K562 (cell line): ENCODE measurements at regions not wholly inside any gene's neighbourhood (a gene's known extent, or its start where the extent isn't known, plus 50 kb on each side); places are given as distances from the start of the nearest gene placed in this dataset.

Source experiments
- ATAC-seq: fragments of 200-7000 bp; cut with Tn5 transposase; 3 replicates; pipeline ENCODE4 v1.9.1; 2020; ENCODE audit warnings: moderate library complexity
- BruUV-seq: library from RNA; stranded (reverse); fragments of 400-500 nt; replicated peaks from 2 replicates; lab custom pipeline; 2021; lab: Mats Ljungman, UMichigan
- CTCF ChIA-PET: fragments of 300-600 bp; formaldehyde crosslinking; extraction: SDS; loops from one replicate; lab custom pipeline; 2021; ENCODE audit warnings: low intra/inter-chr PET ratio; lab: Yijun Ruan, JAX
- POLR2A ChIA-PET: fragments of 300-600, 350-650 bp; sonication (Branson Sonifier 250); formaldehyde crosslinking; extraction: SDS; loops from one replicate; lab custom pipeline; 2021; ENCODE audit warnings: antibody characterized with exemption, inconsistent platforms; lab: Yijun Ruan, JAX
- DNase-seq, 4 experiments: peaks; one replicate each; pipeline versions ENCODE4 v3.0.0 to v3.0.0-alpha.2; 2011 to 2018; ENCODE audit warnings: low spot score in 3 of 4, mixed read lengths in 3 of 4; ENCODE audit errors: extremely low read depth in 1 of 4
- FAIRE-seq: peaks from 2 replicates; lab custom pipeline; 2011; peaks lifted over from hg19 to GRCh38; lab: Jason Lieb, UNC
- H2AFZ ChIP-seq: 2 replicates; pipeline ENCODE4 v1.6.0; 2011; ENCODE audit warnings: low read depth, low read length, control low read depth, inconsistent platforms
- H3K27ac ChIP-seq: fragments of 200-600 bp; 3 replicates; pipeline ENCODE4 v1.8.0; 2011; ENCODE audit warnings: low read depth, mild to moderate bottlenecking, control low read depth, inconsistent platforms, low read length, moderate library complexity, mixed read lengths; ENCODE audit errors: extremely low read depth
- H3K27me3 ChIP-seq, 2 experiments: fragments of 300-600 bp in 1 of 2; 2 replicates in 1 of 2; 3 replicates in 1 of 2; pipeline versions ENCODE4 v1.6.0 to v1.8.0; 2011; ENCODE audit warnings: inconsistent platforms in 2 of 2, low read length in 2 of 2, mild to moderate bottlenecking in 1 of 2, mixed read lengths in 1 of 2, moderate library complexity in 1 of 2; ENCODE audit not compliant: control insufficient read depth in 2 of 2, insufficient read depth in 2 of 2
- H3K36me3 ChIP-seq: fragments of 300-600 bp; 3 replicates; pipeline ENCODE4 v1.8.0; 2011; ENCODE audit warnings: mild to moderate bottlenecking, low read length, inconsistent platforms; ENCODE audit not compliant: control insufficient read depth, insufficient read depth
- H3K4me1 ChIP-seq, 2 experiments: fragments of 200-600 bp in 1 of 2; replicated peaks in 1 of 2; 2 replicates in 1 of 2; 3 replicates in 1 of 2; pipeline versions ENCODE4 v1.5.1 to v1.8.0; 2011; ENCODE audit warnings: inconsistent platforms in 2 of 2, low read length in 2 of 2, mild to moderate bottlenecking in 1 of 2, mixed read lengths in 1 of 2, moderate library complexity in 1 of 2; ENCODE audit not compliant: control insufficient read depth in 2 of 2, insufficient read depth in 2 of 2
- H3K4me2 ChIP-seq: 2 replicates; pipeline ENCODE4 v1.6.1; 2011; ENCODE audit warnings: low read length, control low read depth, inconsistent platforms, mixed read lengths; ENCODE audit not compliant: insufficient read depth
- H3K4me3 ChIP-seq: fragments of 200-600 bp; sonication (generic), shearing (Covaris generic); 2 replicates; pipeline ENCODE4 v1.5.1; 2016; ENCODE audit warnings: control low read depth, inconsistent platforms
- H3K79me2 ChIP-seq: fragments of 200-600 bp; 3 replicates; pipeline ENCODE4 v1.8.0; 2011; ENCODE audit warnings: low read length, inconsistent platforms; ENCODE audit not compliant: control insufficient read depth, insufficient read depth
- H3K9ac ChIP-seq, 2 experiments: 2 replicates each; pipeline versions ENCODE4 v1.6.0 to v1.6.1; 2011; ENCODE audit warnings: low read depth in 2 of 2, low read length in 2 of 2, control low read depth in 1 of 2, inconsistent platforms in 1 of 2, mild to moderate bottlenecking in 1 of 2, mixed read lengths in 1 of 2; ENCODE audit not compliant: insufficient read depth in 1 of 2
- H3K9me1 ChIP-seq: one replicate; pipeline ENCODE4 v1.6.0; 2011; ENCODE audit warnings: inconsistent platforms, mild to moderate bottlenecking, low read length, moderate library complexity; ENCODE audit not compliant: control insufficient read depth, insufficient read depth
- H3K9me3 ChIP-seq: replicated peaks from 2 replicates; pipeline ENCODE4 v1.5.1; 2011; ENCODE audit warnings: low read depth, low read length, inconsistent platforms; ENCODE audit not compliant: control insufficient read depth, insufficient read depth
- H4K20me1 ChIP-seq: replicated peaks from 2 replicates; pipeline ENCODE4 v1.6.1; 2011; ENCODE audit warnings: low read length, inconsistent platforms, mixed read lengths; ENCODE audit not compliant: control insufficient read depth, insufficient read depth
- CXXC5 ChIP-seq: fragments of 250-450 bp; sonication (Bioruptor Pico); IDR thresholded peaks from 2 replicates; pipeline ENCODE4 v1.8.0; 2022; ENCODE audit warnings: inconsistent platforms, mild to moderate bottlenecking, moderate library complexity
- DDX20 ChIP-seq: fragments of 450-650 bp; IDR thresholded peaks from 2 replicates; pipeline ENCODE4 v1.6.1; 2016; ENCODE audit warnings: missing genetic modification characterization, low read depth, mild to moderate bottlenecking, missing compliant biosample characterization, moderate library complexity
- EP400 ChIP-seq: fragments of 450-650 bp; IDR thresholded peaks from 2 replicates; pipeline ENCODE4 v1.6.1; 2017; ENCODE audit warnings: antibody characterized with exemption, mild to moderate bottlenecking, moderate library complexity
- HMGN3 ChIP-seq: IDR thresholded peaks from 2 replicates; pipeline ENCODE4 v1.6.1; 2011; ENCODE audit warnings: borderline replicate concordance, low read depth, mild to moderate bottlenecking, mixed read lengths, low read length; ENCODE audit not compliant: insufficient read length; ENCODE audit errors: extremely low read depth
- HNRNPL ChIP-seq: fragments of 200-400 bp; formaldehyde crosslinking; IDR thresholded peaks from 2 replicates; pipeline ENCODE4 v1.6.1; 2017; ENCODE audit warnings: low read depth, mild to moderate bottlenecking, low read length
- IRF2 ChIP-seq: sonication (generic); formaldehyde crosslinking; IDR thresholded peaks from 2 replicates; pipeline ENCODE4 v1.8.1; 2022; ENCODE audit warnings: mild to moderate bottlenecking, missing genetic modification reagents
- MTA2 ChIP-seq: fragments of 450-650 bp; IDR thresholded peaks from 2 replicates; pipeline ENCODE4 v1.6.1; 2016; ENCODE audit warnings: low read depth
- POLR2H ChIP-seq: IDR thresholded peaks from 2 replicates; pipeline ENCODE4 v1.6.1; 2016; ENCODE audit warnings: missing genetic modification characterization, low read depth, mild to moderate bottlenecking, control low read depth, missing compliant biosample characterization, moderate library complexity
- RBM22 ChIP-seq: fragments of 200-400 bp; formaldehyde crosslinking; IDR thresholded peaks from 2 replicates; pipeline ENCODE4 v1.6.1; 2018; ENCODE audit warnings: low read length, low read depth; ENCODE audit not compliant: poor library complexity, severe bottlenecking
- TGIF2 ChIP-seq: sonication (generic); formaldehyde crosslinking; IDR thresholded peaks from 2 replicates; pipeline ENCODE4 v1.8.1; 2022; ENCODE audit warnings: mild to moderate bottlenecking, missing genetic modification reagents, moderate library complexity
- ZNF134 ChIP-seq: fragments of 250-450 bp; sonication (Bioruptor Pico); conservative IDR thresholded peaks from 2 replicates; pipeline ENCODE4 v1.4.0; 2020
- ZNF274 ChIP-seq: IDR thresholded peaks from 2 replicates; pipeline ENCODE4 v1.6.1; 2011; ENCODE audit warnings: low read depth, mild to moderate bottlenecking, low read length, moderate library complexity, borderline replicate concordance
- ZNF324 ChIP-seq: fragments of 250-450 bp; sonication (Bioruptor Pico); IDR thresholded peaks from 2 replicates; pipeline ENCODE4 v1.4.0; 2020; ENCODE audit warnings: mild to moderate bottlenecking
- ZSCAN32 ChIP-seq: fragments of 450-650 bp; formaldehyde crosslinking; IDR thresholded peaks from 2 replicates; pipeline ENCODE4 v1.4.0; 2020; ENCODE audit warnings: mild to moderate bottlenecking, moderate library complexity
- WGBS: fragments of 100-300 bp; shearing (Covaris generic); methylation state at CpG from one replicate; pipeline ENCODE4 v1.1.6; 2016; ENCODE audit warnings: low coverage, mixed read lengths; ENCODE audit not compliant: insufficient coverage; ENCODE audit errors: missing lambda C conversion rate; 5-methylcytosine and 5-hydroxymethylcytosine counted together
- in situ Hi-C: fragments of 300-500 bp; cut with MboI; formaldehyde crosslinking; loops from 4 replicates; pipeline ENCODE4 v1.15.0; 2018; ENCODE audit warnings: inconsistent platforms, mixed read lengths
- intact Hi-C: fragments of 100-400 bp; cut with micrococcal nuclease; formaldehyde crosslinking; loops from 2 replicates; pipeline ENCODE4 v1.14.2; 2022
- TF ChIP-seq, protein P1 (sequence below): fragments of 450-650 bp; conservative IDR thresholded peaks from 2 replicates; pipeline ENCODE4 v1.6.1; 2016; ENCODE audit warnings: missing genetic modification characterization, low read depth, mild to moderate bottlenecking, control low read depth, missing compliant biosample characterization
- TF ChIP-seq, protein P2 (sequence below): fragments of 250-450 bp; sonication (Bioruptor Pico); IDR thresholded peaks from 2 replicates; pipeline ENCODE4 v1.5.0; 2021
- TF ChIP-seq, protein P3 (sequence below): fragments of 450-650 bp; IDR thresholded peaks from 2 replicates; pipeline ENCODE4 v1.6.1; 2016

DNA sequence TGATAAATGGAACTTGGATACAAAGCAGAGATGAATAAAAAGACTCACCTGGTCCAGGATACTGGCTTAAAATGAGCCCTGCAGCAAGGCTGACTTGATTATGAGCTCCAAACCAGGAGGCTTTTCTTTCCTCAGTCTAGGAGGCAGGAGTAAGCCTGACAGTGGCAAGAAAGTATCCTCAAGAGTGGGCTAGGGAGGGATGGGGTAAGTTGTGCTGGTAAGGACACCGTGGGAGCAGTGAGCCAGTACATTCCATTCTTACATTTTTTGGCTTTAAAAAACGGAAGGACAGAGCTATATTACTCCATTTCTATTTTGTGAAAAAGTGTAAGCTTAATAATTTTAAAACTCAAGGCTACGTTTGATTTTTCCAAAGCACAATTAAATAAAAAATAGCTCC, 187.1 kb upstream of the DDI1 start:
- TF ChIP-seq ZNF134 (CRISPR knock-in tag) (no peak), POLR2H (tag) (no peak), ZSCAN32 (CRISPR knock-in tag) (no peak), CXXC5 (no peak), ZNF274 (no peak), MTA2 (no peak), HMGN3 (no peak), TGIF2 (CRISPR knock-in tag) (no peak), HNRNPL (no peak), EP400 (no peak), RBM22 (no peak), ZNF324 (CRISPR knock-in tag) (no peak), IRF2 (CRISPR knock-in tag) (no peak), DDX20 (tag) (no peak)
- TF ChIP-seq, protein P1, sequence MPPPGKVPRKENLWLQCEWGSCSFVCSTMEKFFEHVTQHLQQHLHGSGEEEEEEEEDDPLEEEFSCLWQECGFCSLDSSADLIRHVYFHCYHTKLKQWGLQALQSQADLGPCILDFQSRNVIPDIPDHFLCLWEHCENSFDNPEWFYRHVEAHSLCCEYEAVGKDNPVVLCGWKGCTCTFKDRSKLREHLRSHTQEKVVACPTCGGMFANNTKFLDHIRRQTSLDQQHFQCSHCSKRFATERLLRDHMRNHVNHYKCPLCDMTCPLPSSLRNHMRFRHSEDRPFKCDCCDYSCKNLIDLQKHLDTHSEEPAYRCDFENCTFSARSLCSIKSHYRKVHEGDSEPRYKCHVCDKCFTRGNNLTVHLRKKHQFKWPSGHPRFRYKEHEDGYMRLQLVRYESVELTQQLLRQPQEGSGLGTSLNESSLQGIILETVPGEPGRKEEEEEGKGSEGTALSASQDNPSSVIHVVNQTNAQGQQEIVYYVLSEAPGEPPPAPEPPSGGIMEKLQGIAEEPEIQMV (tag), result no peak
- TF ChIP-seq, protein P2, sequence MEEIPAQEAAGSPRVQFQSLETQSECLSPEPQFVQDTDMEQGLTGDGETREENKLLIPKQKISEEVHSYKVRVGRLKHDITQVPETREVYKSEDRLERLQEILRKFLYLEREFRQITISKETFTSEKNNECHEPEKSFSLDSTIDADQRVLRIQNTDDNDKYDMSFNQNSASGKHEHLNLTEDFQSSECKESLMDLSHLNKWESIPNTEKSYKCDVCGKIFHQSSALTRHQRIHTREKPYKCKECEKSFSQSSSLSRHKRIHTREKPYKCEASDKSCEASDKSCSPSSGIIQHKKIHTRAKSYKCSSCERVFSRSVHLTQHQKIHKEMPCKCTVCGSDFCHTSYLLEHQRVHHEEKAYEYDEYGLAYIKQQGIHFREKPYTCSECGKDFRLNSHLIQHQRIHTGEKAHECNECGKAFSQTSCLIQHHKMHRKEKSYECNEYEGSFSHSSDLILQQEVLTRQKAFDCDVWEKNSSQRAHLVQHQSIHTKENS (CRISPR knock-in tag), result no peak
- TF ChIP-seq, protein P3, sequence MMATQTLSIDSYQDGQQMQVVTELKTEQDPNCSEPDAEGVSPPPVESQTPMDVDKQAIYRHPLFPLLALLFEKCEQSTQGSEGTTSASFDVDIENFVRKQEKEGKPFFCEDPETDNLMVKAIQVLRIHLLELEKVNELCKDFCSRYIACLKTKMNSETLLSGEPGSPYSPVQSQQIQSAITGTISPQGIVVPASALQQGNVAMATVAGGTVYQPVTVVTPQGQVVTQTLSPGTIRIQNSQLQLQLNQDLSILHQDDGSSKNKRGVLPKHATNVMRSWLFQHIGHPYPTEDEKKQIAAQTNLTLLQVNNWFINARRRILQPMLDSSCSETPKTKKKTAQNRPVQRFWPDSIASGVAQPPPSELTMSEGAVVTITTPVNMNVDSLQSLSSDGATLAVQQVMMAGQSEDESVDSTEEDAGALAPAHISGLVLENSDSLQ, result no peak
- Histone ChIP-seq H3K4me3 (no peak overlapping the region), H3K36me3 (no peaks in the 10 kb centered on the region), H3K4me2 (no peak overlapping the region), H4K20me1 (no peaks in the 10 kb centered on the region), H3K27me3 (no peaks in the 10 kb centered on the region), H3K9me1 (no peaks in the 10 kb centered on the region), H3K4me1 (no peaks in the 10 kb centered on the region), H3K79me2 (no peaks in the 10 kb centered on the region), H3K9ac (no peak overlapping the region), H3K27ac (no peak overlapping the region), H3K9me3 (no peaks in the 10 kb centered on the region; the same call in 1 of the 2 replicates), H2AFZ (no peak overlapping the region)
- intact Hi-C loops (no loop called here), in situ Hi-C loops (no loop called here)
- POLR2A ChIA-PET, result no interaction called here
- WGBS, result 0% methylated on average over 3 of the region's 3 CpGs
- no peak for DNase-seq
- CTCF ChIA-PET, result no interaction called here
- no peak for FAIRE-seq
- no peak for ATAC-seq
- no TSS peak for BruUV-seq
